Ovary (tissue), 7 donors: ENCODE measurements at regions not wholly inside any gene's neighbourhood (a gene's known extent, or its start where the extent isn't known, plus 50 kb on each side); places are given as distances from the start of the nearest gene placed in this dataset.

ENCODE experiments used
- DNase-seq, 5 donors: peaks; one replicate each; pipeline ENCODE4 v3.0.0-alpha.2; 2019 to 2020
- H3K27ac ChIP-seq, 2 donors: fragments of 200-600 bp; one replicate each; pipeline versions ENCODE4 v1.5.1 to v1.8.0; 2019 to 2022
- H3K27me3 ChIP-seq: fragments of 200-600 bp; one replicate; pipeline ENCODE4 v1.8.0; 2022
- H3K36me3 ChIP-seq: fragments of 200-600 bp; sonication (generic); one replicate; pipeline ENCODE4 v1.5.1; 2019
- H3K4me1 ChIP-seq: one replicate; pipeline ENCODE4 v1.8.1; 2013; ENCODE audit warnings: mild to moderate bottlenecking, moderate library complexity; ENCODE audit not compliant: insufficient read depth
- H3K4me3 ChIP-seq: fragments of 200-600 bp; sonication (generic); one replicate; pipeline ENCODE4 v1.5.1; 2017
- H3K9me3 ChIP-seq, 2 donors: fragments of 200-600 bp in 1 of 2; sonication (generic) in 1 of 2; one replicate each; pipeline versions ENCODE4 v1.5.1 to v1.8.1; 2013 to 2019; ENCODE audit warnings: mild to moderate bottlenecking in 1 of 2, moderate library complexity in 1 of 2
- EP300 ChIP-seq: sonication (generic); formaldehyde crosslinking; IDR thresholded peaks from one replicate; pipeline ENCODE4 v1.6.1; 2017; ENCODE audit warnings: antibody characterized with exemption
- POLR2A ChIP-seq: fragments of 450-650 bp; IDR thresholded peaks from one replicate; pipeline ENCODE4 v1.6.1; 2017; ENCODE audit warnings: antibody characterized with exemption, mild to moderate bottlenecking, moderate library complexity
- WGBS, 3 donors: extraction: QIAGEN DNeasy Blood & Tissue Kit in 1 of 3; methylation state at CpG; one replicate each; pipeline versions ENCODE4 v1.1.5 to v1.1.7; 2013 to 2017; 5-methylcytosine and 5-hydroxymethylcytosine counted together
- intact Hi-C, 4 donors: fragments of 100-400 bp; cut with DNase I; formaldehyde crosslinking; loops; one replicate each; pipeline versions ENCODE4 v1.11.0 to v1.15.1; 2022 to 2023
- TF ChIP-seq, protein P1 (sequence below), 3 donors: fragments of 450-650 bp in 2 of 3; fragments of 200-600 bp in 1 of 3; IDR thresholded peaks; one replicate each; pipeline versions ENCODE4 v1.5.1 to v1.8.0; 2016 to 2022; ENCODE audit warnings: antibody characterized with exemption in 3 of 3, mild to moderate bottlenecking in 1 of 3
- donor health status: DM: no; HTN: no; CAD: no; lungs with moderate emphysema.
- donor health status: DM: no; HTN: no; CAD: no.
- donor health status: Bipolar disorder and iron deficiency.
- donor health status: DM: no; HTN: no; CAD: no.
- donor health status: DM: yes; HTN: yes; CAD: no.

DNA sequence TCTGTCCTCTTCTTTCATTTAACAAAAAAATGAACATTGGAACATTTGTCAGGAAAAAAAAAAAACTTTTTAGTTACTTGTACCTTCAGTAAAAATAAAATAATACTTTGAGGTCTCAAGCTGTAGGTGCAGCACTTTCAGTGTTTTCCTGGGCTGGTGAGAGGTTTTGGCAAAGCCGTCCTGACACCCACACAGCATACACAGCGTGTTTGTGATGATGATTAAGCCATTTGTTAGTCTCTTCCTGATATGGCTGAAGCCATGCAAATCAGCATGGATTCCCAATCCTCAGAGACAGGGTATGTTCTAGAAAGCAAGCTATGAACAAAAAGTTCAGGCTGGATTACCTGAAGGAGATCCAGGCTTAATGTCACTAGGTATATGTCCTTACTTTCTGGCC, 236.8 kb downstream of the ZNF516 start:
- no peak for DNase-seq
- peaks cover 21% of the 10 kb centered on the region for H3K4me1 ChIP-seq
- no peak overlapping the region for H3K4me3 ChIP-seq
- intact Hi-C loops: no loop called here
- TF ChIP-seq, protein P1, sequence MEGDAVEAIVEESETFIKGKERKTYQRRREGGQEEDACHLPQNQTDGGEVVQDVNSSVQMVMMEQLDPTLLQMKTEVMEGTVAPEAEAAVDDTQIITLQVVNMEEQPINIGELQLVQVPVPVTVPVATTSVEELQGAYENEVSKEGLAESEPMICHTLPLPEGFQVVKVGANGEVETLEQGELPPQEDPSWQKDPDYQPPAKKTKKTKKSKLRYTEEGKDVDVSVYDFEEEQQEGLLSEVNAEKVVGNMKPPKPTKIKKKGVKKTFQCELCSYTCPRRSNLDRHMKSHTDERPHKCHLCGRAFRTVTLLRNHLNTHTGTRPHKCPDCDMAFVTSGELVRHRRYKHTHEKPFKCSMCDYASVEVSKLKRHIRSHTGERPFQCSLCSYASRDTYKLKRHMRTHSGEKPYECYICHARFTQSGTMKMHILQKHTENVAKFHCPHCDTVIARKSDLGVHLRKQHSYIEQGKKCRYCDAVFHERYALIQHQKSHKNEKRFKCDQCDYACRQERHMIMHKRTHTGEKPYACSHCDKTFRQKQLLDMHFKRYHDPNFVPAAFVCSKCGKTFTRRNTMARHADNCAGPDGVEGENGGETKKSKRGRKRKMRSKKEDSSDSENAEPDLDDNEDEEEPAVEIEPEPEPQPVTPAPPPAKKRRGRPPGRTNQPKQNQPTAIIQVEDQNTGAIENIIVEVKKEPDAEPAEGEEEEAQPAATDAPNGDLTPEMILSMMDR (IDR thresholded peaks at IDR 0.05): no peak
- TF ChIP-seq EP300 (no peak), POLR2A (no peak)
- H3K27ac ChIP-seq: peak overlapping the region in 1 of 2 donors; percentile 48
- H3K9me3 ChIP-seq: no peaks in the 10 kb centered on the region
- WGBS, 3 donors: 9 to 20% (median 17%) methylated on average over 2 of the region's 2 CpGs
- H3K27me3 ChIP-seq: no peaks in the 10 kb centered on the region
- H3K36me3 ChIP-seq: no peaks in the 10 kb centered on the region

DNA sequence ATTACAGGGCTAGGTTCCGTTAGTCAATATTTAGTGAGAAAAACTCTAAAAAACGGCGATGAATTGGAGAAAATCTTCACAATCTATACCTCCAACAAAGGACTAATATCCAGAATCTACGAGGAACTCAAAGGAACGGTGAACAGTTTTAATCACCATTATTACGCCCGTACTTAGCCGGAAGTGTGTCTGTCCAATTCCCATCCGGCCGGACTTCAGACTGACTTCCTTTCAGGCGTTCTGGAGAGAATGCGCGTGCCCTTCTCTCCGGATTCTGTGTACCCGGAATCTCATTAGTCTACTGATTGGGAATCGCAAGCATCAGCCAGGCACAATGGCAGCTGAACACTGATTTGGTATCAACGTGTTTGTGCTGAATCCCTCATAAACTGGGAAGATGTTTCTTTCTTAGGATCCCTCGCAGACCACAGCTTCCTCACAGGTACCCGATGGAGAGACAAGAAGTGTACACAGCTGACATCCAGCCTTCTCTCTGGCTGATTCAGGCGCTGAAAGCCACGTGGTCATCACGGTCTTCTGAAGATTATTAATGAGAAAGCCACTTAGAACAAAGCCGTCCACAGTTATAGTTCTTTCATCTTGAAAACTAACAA, 239.9 kb downstream of the ZNF516 start:
- Histone ChIP-seq H3K9me3 (no peaks in the 10 kb centered on the region), H3K36me3 (no peaks in the 10 kb centered on the region), H3K4me3 (no peak overlapping the region), H3K4me1 (peaks cover 15% of the 10 kb centered on the region), H3K27ac (no peak overlapping the region), H3K27me3 (no peaks in the 10 kb centered on the region)
- no peak for TF ChIP-seq EP300
- no peak for TF ChIP-seq POLR2A
- intact Hi-C loops: no loop called here
- no peak for DNase-seq
- WGBS, 3 donors: 94 to 95% (median 94%) methylated on average over 23 of the region's 23 CpGs

GRCh38 chr18:76252880-76253279, 242.2 kb downstream of the ZNF516 start:
- H3K27ac ChIP-seq: no peak overlapping the region
- no peaks in the 10 kb centered on the region for H3K36me3 ChIP-seq
- H3K27me3 ChIP-seq: no peaks in the 10 kb centered on the region
- intact Hi-C loops: no loop called here
- H3K9me3 ChIP-seq: no peaks in the 10 kb centered on the region
- no peak for DNase-seq
- TF ChIP-seq, protein P1 (IDR thresholded peaks at IDR 0.05): no peak
- TF ChIP-seq EP300 (no peak), POLR2A (no peak)
- peaks cover 11% of the 10 kb centered on the region for H3K4me1 ChIP-seq
- no peak overlapping the region for H3K4me3 ChIP-seq
- WGBS, 3 donors: 45 to 51% (median 46%) methylated on average over 3 of the region's 3 CpGs

DNA sequence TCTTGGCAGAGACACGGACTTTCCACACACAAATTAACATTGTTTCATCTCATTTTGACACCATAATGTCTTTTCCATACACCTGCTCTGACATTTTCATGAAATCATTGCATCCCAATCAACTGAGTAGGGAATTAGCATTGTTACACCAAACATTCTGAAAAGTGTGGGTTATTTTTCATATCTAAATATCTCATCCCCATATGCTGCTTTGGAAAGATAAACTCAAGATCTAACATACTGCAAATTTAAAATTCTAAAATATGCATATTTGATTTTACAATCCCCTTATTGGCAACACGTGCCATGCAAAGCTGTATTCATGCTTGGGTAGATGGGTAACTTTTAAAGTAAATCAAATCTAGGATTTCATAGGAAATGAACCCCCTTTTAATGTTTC, 242.9 kb downstream of the ZNF516 start:
- Histone ChIP-seq H3K4me1 (peaks cover 8% of the 10 kb centered on the region), H3K36me3 (no peaks in the 10 kb centered on the region), H3K27ac (no peak overlapping the region), H3K27me3 (no peaks in the 10 kb centered on the region), H3K9me3 (no peaks in the 10 kb centered on the region), H3K4me3 (no peak overlapping the region)
- no peak for TF ChIP-seq EP300
- TF ChIP-seq, protein P1 (IDR thresholded peaks at IDR 0.05): no peak
- WGBS, 3 donors: 87 to 95% (median 89%) methylated on average over 2 of the region's 2 CpGs
- intact Hi-C loops: no loop called here
- DNase-seq: no peak

DNA sequence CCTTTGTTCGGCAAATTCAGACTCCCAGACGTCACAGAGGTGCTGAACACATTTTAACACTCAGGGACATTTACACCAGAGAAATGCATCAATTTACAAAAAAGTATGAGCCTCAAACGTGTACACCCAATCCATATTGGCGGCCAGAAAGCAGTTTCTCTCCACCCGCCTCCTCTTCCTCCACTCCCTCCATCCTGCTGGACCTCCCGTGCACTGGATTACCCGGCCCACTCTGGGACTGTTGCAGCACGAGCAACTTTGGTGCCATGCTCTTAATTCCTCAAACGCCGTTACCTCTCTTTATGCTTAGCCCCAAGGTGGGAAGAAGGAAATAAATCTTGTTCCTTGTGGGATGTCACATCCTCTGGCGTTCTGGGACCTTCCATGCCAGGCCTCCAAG, 243.4 kb downstream of the ZNF516 start:
- no peak overlapping the region for H3K27ac ChIP-seq
- TF ChIP-seq EP300: no peak
- WGBS, 3 donors: 75 to 76% (median 75%) methylated on average over 11 of the region's 11 CpGs
- H3K27me3 ChIP-seq: no peaks in the 10 kb centered on the region
- H3K36me3 ChIP-seq: no peaks in the 10 kb centered on the region
- H3K9me3 ChIP-seq: no peaks in the 10 kb centered on the region
- H3K4me1 ChIP-seq: peaks cover 7% of the 10 kb centered on the region
- no peak for DNase-seq
- no peak overlapping the region for H3K4me3 ChIP-seq
- intact Hi-C loops: no loop called here
